HG02943 (cell line): ENCODE measurements at regions not wholly inside any gene's neighbourhood (a gene's known extent, or its start where the extent isn't known, plus 50 kb on each side); places are given as distances from the start of the nearest gene placed in this dataset.

Experiments
- ATAC-seq: cut with Tn5 transposase; IDR thresholded peaks from one replicate; pipeline ENCODE4 v1.9.1; 2021; ENCODE audit warnings: mild to moderate bottlenecking, low read depth, moderate library complexity; ENCODE audit not compliant: unreplicated experiment

- no peak for ATAC-seq
These were observed 166.9 kb upstream of the KLF3 start for GRCh38 chr4:38497121-38497520.

DNA sequence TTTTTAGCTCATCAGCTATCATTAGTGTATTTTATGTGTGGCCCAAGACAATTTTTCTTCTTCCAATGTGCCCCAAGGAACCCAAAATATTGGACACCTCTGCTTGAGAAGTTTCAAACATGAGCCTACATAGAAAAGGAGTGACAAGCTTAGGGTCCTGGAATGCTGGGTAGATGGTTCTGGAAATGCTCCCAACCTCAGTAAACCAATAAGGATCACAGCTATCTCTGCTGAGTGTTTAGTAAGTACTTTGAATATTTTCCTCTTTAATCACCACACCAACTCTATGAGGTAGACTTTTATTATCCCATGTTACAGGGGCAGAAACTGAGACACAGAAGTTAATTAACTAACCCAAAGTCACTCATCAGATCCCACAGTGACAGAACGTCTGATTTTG lies 164.9 kb upstream of the KLF3 start:
- ATAC-seq = no peak

- ATAC-seq = no peak
These were observed 163.6 kb upstream of the KLF3 start for GRCh38 chr4:38500433-38500832.

- no peak for ATAC-seq
These were observed 162.3 kb upstream of the KLF3 start for GRCh38 chr4:38501698-38502097.

DNA sequence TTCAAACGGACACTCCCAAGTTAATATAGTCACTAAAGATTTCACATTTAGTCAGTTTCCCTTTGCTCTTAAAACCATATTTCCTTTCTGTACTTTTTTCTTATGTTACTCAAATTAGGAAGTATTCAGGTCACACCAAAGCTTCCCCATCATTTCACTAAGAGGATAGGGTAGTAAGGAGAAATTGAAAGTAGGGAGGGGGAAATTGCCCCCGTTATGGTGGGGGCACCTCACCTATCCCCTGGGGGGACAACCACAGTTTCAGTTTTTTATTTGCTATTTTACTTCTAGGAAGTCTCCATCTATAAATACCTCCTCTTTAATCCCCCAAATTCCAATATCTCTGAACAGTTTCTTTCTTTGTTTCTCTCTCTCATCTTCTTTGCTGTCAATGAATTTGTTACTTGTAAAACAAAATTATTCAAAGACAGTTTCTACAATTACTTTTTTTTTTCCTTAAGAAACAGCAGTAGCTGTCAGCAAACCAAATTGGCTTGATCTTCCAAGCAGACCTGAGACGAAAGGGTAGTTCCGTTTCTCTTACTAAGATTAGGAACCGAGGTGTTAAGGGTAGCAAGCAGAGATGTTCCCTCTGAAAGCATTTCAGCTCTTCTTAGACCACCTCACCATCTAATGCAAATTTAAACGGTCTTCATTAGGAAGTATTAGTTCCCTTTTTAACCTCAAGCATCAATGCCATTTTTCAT lies 160.2 kb upstream of the KLF3 start:
- ATAC-seq = peak; percentile 84

DNA sequence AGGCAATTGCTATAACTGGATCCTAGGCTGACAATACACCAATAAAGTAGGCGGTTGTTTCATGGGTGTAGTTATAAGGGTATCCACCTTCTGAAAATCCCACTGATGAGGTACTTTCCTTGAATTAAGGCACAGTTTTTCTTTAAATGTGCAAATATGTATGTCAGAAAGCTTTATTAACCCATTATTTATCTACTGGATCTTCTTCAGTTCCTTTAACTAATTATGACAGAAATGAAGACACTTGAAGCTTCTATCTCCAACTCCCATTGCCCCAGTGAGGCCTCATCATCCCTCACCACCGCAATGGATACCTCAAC lies 159.6 kb upstream of the KLF3 start:
- no peak for ATAC-seq

- ATAC-seq = no peak
These were observed 154.4 kb upstream of the KLF3 start for GRCh38 chr4:38509551-38509950.

DNA sequence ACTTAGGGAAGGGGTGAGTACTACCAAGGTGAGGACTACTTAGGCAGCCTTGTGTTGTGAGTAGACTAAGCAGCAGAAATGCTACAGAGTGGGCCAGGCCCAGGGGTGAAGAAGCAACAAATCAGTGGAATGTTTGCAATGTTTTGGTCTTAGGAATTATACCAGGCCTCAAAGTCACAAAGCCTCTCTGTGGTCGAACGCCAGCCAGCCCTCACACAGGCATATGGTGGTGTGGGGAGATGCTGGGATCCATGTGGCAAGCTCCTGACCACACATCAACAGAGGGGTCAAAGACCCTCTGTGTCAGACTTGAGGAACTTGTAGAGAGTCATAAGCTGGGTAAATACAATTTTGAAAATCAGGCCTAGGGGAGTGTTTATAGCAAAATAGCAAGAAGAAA lies 153.8 kb upstream of the KLF3 start:
- ATAC-seq = no peak

DNA sequence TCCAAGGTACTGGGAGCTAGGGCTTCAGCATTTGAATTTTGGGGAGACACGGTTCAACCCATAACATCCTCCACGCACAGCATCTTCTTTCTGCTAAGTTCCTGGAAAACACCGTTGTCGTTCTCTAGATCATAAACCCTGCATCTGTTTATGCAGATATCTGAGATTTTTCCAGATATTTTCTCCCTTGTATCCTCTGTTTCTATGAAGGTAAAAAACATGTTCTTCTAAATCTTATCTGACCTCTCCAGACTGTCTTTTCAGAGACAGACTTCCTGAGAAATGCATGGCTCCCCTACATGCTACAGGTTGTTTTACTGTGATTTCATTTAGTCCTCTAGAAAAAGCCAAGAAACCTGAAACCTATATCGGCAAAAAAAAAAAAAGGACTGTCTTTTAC lies 152.3 kb upstream of the KLF3 start:
- no peak for ATAC-seq

DNA sequence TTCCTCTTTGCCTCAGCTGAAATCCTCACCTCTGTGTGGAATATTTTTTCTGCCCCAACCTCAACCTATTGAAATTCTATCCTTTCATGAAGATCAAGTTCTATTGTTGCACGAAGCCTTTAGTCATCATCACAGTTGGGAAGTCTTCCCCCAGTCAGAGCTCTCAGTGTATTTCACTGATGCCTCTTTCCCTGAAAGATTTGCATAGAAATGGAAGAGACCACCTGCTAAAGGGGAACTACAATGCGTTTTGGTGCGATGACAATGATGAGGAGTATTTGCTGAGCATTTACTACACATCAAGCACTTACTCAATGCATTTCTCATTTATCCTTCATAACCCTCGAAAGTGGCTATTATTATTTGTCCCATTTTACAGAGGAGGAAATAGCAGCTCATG lies 151.2 kb upstream of the KLF3 start:
- no peak for ATAC-seq

GRCh38 chr4:38514465-38515146 lies 149.4 kb upstream of the KLF3 start:
- ATAC-seq = no peak

GRCh38 chr4:38516190-38516589 lies 147.8 kb upstream of the KLF3 start:
- no peak for ATAC-seq

DNA sequence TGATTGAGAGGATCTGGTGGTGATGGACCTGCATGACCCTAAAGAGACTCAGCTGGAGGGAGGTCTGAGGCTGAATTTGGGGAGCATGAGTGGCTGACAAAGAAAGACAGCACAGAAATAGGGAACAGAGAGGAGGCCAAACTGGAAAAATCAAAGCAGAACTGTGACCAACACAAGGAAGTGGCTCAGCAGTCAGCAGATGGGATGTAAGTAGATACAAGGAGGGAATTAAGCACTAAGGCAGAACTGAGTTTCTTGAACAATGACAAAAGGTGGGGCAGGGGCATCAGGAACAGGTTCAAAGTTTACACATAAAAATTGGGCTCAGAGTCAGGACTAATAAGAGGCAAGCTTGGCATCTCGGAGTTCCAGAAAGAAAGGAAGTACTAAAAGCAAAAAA lies 144.3 kb upstream of the KLF3 start:
- ATAC-seq = no peak

- ATAC-seq = no peak
These were observed 140.9 kb upstream of the KLF3 start for GRCh38 chr4:38523054-38523453.

DNA sequence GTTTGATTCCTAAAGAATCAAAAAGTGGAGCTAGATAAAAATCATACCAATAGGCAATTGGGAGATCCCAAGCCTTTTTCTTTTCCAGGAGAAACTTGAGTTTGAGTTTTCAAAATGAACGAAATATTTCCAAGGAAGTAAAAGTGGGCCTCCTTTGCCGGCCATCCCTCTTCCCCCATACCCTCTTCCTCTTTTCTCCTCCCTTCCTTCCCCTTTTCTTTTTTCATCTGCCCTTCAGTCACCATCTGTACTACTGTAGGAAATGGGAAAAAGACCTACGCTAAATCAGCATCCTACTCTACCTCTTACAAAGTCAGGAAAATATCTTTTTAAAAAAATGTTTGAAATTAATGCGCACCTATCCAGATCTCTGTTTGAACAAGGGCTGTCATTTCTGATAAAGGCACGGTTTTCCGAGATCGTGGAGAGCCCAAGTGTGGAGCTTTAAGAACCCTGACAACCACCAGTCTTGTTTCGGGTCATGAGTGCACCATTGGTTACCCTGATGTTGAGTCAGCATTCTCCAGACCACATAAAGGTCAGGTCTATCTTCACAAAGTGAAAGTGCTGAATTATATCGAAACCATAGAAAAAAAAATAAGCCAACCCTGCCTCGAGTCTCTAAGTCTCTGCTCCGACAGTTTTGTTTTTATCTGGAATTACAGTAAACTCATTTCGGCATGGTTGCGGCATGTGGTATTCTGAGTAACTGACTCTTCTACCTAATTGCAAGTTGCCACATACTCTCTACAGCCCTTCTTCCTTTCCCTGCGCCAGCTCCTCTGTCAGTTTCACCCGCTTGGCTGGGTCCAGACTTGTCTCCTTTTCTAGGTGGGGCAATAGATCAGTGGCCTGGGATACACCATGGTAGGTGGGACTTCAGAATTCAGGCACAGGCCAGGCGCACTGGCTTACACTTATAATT lies 140.2 kb upstream of the KLF3 start:
- peak; percentile 95 for ATAC-seq

GRCh38 chr4:38526412-38526811 lies 137.6 kb upstream of the KLF3 start:
- no peak for ATAC-seq

DNA sequence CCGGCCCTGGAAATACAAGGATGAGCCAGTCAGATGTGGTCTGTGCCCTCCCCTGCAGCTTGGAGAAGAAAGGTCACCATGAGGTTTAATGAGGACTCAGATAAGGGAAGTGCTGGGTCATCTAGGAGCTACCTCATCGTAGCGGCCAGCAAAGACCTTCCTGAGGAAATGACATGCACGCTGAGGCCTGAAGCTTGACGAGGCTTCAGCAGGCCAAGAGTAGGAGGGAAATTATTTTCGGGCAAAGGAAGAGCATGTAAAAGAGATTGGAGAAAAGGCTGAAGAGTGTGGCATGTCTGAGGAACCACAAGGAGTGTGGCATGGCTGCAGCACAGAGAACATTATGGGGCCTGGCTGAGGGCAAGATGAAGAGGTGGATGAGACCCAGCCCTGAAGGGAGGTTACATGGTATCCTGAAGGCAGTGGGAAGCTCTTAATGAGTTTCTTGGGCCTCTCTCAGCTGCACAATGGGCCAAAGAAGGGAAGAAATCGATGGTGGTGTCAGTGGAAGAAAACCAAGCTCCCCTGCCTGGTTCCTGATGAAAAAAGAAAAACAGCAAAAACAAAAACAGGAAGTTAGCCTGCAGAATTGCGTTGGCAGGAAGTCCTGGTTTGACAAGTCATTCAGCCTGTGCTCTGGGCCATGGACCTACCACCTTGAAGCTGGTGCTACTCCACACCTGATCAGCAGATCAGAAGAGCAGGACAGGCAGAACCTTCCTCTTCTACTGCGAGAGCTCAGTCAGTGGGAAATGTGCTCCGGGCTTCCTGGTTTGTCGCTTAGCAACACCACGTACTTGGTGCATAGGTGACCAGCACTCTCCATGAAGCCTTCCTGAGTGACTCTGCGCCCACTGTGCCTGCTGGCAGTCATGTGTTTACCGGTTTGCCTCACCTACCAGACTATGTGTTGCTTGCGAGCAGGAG lies 134.5 kb upstream of the KLF3 start:
- peak; percentile 64 for ATAC-seq

GRCh38 chr4:38530486-38530885 lies 133.5 kb upstream of the KLF3 start:
- no peak for ATAC-seq

- ATAC-seq = no peak
These were observed 132.8 kb upstream of the KLF3 start for GRCh38 chr4:38531141-38531727.

DNA sequence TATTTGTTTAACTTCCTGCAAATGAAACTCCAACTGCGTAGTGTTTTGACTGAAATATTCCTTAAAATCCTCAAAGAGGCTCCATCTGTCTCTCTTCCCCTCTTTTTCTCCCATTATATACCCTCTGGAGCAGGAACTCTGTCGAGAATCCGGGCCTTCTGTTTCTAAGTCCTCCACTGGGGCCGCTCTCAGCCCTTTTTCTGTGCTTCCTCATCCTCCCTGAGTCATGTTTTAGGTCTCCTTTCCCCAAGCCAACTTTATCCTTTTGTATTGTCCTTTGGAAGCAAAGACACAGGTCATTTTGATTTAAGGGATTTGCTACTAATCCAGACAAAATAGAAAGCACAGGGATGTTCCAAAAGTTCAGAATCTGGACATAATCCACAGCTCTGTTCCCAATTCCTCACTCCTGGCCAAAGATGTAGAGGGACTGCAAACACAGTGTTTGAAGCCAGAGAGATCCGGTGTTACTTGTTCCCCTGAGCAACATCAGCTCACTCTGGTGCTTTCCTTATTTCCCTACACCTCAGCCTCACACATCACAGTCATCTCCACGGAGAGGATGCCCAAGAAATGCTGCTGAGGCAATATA lies 131.0 kb upstream of the KLF3 start:
- no peak for ATAC-seq
